C4-2B (cell line): ENCODE measurements at regions not wholly inside any gene's neighbourhood (a gene's known extent, or its start where the extent isn't known, plus 50 kb on each side); places are given as distances from the start of the nearest gene placed in this dataset.
"Not testable (repeated sequence)": the region's sequence is repeated elsewhere in the genome, so short reads cannot be mapped to it uniquely, and the experiment has no call there.

ENCODE experiments used
- H3K27ac ChIP-seq: fragments of 450-650 bp; 2 replicates; pipeline ENCODE4 v1.5.1; 2017
- ZFX ChIP-seq: fragments of 450-650 bp; IDR thresholded peaks from 2 replicates; pipeline ENCODE4 v1.6.1; 2017
- TF ChIP-seq, protein P1 (sequence below): fragments of 450-650 bp; conservative IDR thresholded peaks from 2 replicates; pipeline ENCODE4 v1.5.1; 2017; ENCODE audit warnings: mild to moderate bottlenecking

DNA sequence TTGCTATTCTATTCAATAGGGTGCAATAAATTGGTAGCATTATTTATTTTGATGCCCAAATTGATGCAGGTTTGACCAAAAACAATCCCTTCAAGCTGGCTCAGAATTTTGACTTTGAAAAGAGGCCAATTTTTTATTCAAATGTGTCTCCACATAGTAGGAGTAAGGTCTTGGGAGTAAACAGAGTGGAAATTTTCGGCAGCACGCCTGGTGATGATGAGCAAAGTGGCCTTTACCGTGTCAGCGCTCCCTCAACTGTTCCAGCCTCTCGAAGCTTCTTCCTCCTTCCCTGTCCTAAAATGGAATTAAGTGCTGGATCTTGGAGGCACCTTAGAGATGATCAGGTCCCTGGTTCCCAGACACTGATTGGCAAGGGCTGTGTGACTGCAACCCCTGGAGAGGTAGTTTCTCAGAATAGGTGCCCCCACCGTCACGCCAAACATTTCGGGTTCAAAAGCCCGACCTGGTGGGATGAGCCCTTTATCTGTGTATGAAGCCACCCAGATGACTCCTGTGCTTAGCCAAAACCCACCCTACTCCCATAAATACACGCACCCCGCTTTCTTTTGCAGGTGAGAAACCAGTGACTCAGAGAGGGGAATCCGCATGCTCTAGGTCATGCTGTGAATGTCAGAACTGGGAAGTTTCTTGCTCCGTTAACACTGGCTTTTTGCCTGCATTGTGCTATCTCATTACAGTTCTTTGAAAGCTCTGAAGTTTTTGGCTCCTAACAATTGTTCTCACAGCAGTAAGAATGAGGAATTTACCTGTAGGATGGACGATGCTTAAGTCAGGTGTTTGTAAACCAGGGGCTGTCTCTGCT, 89.1 kb downstream of the CRYGS start:
- TF ChIP-seq ZFX = no peak
- TF ChIP-seq, protein P1, sequence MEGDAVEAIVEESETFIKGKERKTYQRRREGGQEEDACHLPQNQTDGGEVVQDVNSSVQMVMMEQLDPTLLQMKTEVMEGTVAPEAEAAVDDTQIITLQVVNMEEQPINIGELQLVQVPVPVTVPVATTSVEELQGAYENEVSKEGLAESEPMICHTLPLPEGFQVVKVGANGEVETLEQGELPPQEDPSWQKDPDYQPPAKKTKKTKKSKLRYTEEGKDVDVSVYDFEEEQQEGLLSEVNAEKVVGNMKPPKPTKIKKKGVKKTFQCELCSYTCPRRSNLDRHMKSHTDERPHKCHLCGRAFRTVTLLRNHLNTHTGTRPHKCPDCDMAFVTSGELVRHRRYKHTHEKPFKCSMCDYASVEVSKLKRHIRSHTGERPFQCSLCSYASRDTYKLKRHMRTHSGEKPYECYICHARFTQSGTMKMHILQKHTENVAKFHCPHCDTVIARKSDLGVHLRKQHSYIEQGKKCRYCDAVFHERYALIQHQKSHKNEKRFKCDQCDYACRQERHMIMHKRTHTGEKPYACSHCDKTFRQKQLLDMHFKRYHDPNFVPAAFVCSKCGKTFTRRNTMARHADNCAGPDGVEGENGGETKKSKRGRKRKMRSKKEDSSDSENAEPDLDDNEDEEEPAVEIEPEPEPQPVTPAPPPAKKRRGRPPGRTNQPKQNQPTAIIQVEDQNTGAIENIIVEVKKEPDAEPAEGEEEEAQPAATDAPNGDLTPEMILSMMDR = no peak
- H3K27ac ChIP-seq = no peak overlapping the region

DNA sequence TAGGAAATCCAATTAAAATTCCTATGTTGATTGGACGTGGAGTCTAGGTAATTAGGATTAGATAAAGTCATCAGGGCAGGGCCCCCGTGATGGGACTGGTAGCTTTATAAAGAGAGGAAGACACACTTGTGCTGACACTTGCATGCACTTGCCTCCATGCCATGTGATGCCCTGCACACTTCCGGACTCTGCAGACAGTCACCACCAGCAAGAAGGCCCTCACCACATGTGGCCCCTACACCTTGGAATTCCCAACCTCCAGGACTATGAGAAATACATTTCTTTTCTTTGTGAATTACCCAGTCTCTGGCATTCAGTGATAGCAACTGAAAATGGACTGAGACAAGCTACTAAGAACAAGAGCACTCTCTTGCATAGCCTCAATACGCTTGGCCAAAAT, 90.6 kb downstream of the CRYGS start:
- no peak for TF ChIP-seq ZFX
- TF ChIP-seq, protein P1 = no peak
- no peak overlapping the region for H3K27ac ChIP-seq

GRCh38 chr3:186452517-186452916, 90.5 kb upstream of the DGKG start:
- no peak overlapping the region for H3K27ac ChIP-seq
- TF ChIP-seq, protein P1 = no peak
- no peak for TF ChIP-seq ZFX

DNA sequence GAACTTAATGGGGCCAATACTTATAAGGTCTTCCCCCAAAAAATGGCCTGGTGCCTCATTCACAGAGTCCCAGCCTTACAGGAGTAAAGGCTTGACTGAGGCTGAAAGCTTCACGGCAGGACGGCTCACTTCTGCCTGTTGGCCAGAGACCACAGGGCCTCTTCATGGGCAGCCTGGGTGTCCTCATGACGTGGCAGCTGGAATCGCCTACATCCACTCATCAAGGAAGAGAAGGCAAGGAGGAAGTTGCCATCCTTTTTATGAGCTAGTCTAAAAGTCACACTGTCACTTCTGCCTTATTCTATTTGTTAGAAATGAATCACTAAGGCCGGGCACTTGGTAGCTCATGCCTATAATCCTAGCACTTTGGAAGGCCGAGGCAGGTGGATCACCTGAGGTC, 89.3 kb upstream of the DGKG start:
- TF ChIP-seq, protein P1 = no peak
- TF ChIP-seq ZFX = no peak
- no peak overlapping the region for H3K27ac ChIP-seq

DNA sequence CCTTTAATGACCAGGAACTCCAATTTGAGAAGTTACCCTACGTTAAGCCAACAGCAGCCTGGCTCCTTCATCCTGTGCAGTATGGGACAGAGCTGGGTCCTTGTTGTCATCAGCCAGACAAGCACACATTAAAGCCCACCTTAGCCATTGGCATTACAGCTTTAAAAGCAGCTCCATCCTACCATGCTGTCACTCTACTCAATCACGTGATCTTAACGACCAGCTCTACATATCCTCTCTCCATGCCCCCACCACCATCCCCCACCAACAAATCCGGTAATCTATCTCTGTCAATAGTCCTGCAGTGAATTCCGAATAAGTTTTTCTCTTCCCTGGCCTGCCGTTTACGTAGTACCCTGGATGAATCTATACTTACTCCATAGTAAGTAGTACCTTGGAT, 82.9 kb upstream of the DGKG start:
- H3K27ac ChIP-seq = no peak overlapping the region
- TF ChIP-seq ZFX = no peak
- TF ChIP-seq, protein P1 = no peak

GRCh38 chr3:186444288-186444687, 82.3 kb upstream of the DGKG start:
- TF ChIP-seq ZFX = no peak
- TF ChIP-seq, protein P1 = no peak
- no peak overlapping the region for H3K27ac ChIP-seq

- not testable (repeated sequence) for H3K27ac ChIP-seq
These were observed 80.9 kb upstream of the DGKG start for GRCh38 chr3:186442979-186443378.

DNA sequence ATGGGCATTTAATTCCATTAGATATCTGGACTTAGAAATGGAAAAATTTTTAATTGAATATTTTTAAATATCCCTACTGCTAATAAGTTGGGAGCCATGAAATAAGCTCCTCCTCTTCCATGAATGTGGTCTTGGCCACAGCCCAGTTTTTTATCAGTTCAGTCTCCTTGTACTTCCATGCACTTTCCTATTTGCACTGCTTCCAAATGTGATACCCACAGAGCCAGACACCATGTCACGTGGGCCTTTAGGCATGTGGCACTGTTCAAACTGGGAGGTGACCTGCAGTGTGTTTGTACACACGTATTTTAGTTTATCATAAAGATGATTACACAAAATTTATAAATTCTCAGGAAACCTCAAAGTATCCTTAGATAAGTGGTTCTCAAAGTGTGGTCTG, 80.1 kb upstream of the DGKG start:
- no peak overlapping the region for H3K27ac ChIP-seq
- no peak for TF ChIP-seq ZFX
- TF ChIP-seq, protein P1 = no peak
